ENCODE measurements at regions not wholly inside any gene's neighbourhood (a gene's known extent, or its start where the extent isn't known, plus 50 kb on each side); places are given as distances from the start of the nearest gene placed in this dataset.

DNA sequence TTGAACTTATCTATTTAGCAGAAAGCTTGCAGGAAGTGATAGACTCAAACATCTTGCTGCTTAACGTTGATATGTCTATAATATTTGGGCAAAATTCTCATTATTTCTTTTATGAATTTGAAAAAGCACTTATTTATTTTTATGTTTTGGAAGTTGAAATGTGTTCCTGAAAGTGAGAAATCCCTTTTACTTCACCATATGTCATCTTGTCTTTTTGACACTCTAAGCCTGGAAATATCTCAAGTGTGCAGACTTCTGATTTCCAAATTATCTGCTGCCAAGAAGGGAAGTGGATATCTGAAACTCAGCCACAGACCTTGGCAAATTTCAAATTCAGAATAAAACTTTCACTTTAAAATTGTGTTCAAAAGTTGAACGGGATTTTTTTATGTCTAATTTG, 368.7 kb upstream of the MANEA start:
- no peak overlapping the region for H3K27ac Mint-ChIP-seq
- DNase-seq, result no peak
- H3K27me3 Mint-ChIP-seq (ENCODE audit: low read depth, poor library complexity), result no peaks in the 10 kb centered on the region
- H3K9me3 Mint-ChIP-seq, result no peaks in the 10 kb centered on the region
- H3K4me3 Mint-ChIP-seq, result no peak overlapping the region
- H3K4me1 Mint-ChIP-seq, result no peaks in the 10 kb centered on the region
- H3K36me3 Mint-ChIP-seq (ENCODE audit: low read depth), result no peaks in the 10 kb centered on the region
- TF ChIP-seq, protein P1, sequence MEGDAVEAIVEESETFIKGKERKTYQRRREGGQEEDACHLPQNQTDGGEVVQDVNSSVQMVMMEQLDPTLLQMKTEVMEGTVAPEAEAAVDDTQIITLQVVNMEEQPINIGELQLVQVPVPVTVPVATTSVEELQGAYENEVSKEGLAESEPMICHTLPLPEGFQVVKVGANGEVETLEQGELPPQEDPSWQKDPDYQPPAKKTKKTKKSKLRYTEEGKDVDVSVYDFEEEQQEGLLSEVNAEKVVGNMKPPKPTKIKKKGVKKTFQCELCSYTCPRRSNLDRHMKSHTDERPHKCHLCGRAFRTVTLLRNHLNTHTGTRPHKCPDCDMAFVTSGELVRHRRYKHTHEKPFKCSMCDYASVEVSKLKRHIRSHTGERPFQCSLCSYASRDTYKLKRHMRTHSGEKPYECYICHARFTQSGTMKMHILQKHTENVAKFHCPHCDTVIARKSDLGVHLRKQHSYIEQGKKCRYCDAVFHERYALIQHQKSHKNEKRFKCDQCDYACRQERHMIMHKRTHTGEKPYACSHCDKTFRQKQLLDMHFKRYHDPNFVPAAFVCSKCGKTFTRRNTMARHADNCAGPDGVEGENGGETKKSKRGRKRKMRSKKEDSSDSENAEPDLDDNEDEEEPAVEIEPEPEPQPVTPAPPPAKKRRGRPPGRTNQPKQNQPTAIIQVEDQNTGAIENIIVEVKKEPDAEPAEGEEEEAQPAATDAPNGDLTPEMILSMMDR (IDR thresholded peaks at IDR 0.05), result no peak

DNA sequence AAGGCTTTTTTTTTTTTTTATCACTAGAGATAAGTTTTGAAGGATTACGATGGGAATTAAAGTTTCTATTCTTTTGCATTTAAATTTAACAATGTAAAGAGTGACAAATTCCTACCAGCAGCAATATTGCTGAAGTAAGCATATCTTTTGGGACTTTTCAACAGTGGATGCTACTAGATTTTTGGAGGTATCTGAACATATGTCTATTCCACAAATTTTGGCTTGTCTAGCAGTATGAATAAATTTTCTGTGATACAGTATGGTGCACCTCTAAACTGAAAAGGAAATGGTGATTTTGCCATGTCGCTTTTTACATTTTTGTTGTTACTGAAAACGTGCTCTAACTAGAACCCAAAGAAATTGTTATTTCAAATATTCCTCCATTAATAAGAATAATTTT, 368.3 kb upstream of the MANEA start:
- Mint-ChIP-seq H3K27ac (no peak overlapping the region), H3K27me3 (ENCODE audit: low read depth, poor library complexity) (no peaks in the 10 kb centered on the region), H3K4me3 (no peak overlapping the region), H3K9me3 (no peaks in the 10 kb centered on the region), H3K36me3 (ENCODE audit: low read depth) (no peaks in the 10 kb centered on the region), H3K4me1 (no peaks in the 10 kb centered on the region)
- TF ChIP-seq, protein P1 (IDR thresholded peaks at IDR 0.05), result no peak
- no peak for DNase-seq

DNA sequence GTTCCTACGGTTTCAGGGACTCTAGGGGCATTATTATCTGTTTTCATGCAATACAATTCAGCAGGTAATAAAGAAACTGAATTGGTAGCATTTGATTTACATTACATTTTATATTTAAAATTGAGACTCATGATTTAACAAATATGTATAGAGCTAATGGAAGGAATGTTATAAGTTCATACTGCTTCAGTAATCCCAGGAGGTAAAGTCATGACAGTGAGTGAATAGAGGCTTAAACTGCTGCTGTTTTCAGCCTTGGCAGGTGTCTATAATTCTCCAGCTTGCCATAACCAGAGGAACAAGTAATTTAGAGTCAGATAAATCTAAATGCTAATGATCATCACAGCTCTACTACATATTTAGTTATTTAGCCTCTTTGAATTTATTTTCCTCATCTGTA, 360.8 kb upstream of the MANEA start:
- H3K9me3 Mint-ChIP-seq, result no peaks in the 10 kb centered on the region
- H3K4me3 Mint-ChIP-seq, result no peak overlapping the region
- TF ChIP-seq, protein P1 (IDR thresholded peaks at IDR 0.05), result no peak
- no peaks in the 10 kb centered on the region for H3K4me1 Mint-ChIP-seq
- H3K27ac Mint-ChIP-seq, result no peak overlapping the region
- no peaks in the 10 kb centered on the region for H3K36me3 Mint-ChIP-seq (ENCODE audit: low read depth)
- no peaks in the 10 kb centered on the region for H3K27me3 Mint-ChIP-seq (ENCODE audit: low read depth, poor library complexity)
- DNase-seq, result no peak

DNA sequence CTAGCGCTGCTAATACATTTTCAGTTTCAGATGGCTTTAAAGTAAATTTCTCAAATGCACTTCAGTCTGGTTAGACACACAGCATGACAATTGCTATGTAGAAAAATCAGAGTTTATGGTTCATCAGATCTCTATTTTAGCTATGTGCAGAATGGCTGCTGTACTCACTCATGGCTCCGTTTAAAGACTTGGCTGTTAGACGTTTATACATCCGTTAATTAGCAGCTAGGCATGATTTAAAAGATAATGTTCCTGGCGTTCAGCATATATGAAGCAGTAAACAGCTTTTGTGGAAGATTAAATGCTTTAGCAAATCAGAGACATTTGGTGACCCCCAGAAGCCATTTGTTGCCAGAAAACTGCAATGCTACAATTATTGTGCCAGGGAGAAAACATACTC, 350.0 kb upstream of the MANEA start:
- Mint-ChIP-seq H3K4me1 (peaks cover 19% of the 10 kb centered on the region), H3K27me3 (ENCODE audit: low read depth, poor library complexity) (peaks cover 4% of the 10 kb centered on the region), H3K4me3 (no peak overlapping the region), H3K9me3 (no peaks in the 10 kb centered on the region), H3K36me3 (ENCODE audit: low read depth) (no peaks in the 10 kb centered on the region), H3K27ac (no peak overlapping the region)
- DNase-seq, result no peak
- TF ChIP-seq, protein P1 (IDR thresholded peaks at IDR 0.05), result no peak

DNA sequence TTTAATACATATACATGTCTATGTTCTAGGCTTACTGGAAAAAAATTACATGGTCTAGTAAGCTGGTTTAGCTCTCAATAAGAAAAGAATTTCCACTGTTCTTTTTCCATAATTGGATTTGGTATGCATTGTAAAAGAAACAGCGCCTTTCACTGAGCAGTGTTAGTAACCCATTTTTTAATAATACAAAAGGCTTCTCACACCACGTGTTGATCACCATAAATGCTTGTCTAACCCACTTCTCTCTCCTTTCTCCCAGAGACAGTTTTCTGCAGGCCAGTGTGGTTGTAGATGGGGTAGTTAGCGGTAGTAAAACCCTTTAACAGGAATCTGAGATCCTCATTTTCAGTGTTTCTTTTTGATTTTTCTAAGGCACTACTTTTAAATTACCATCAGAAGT, 348.7 kb upstream of the MANEA start:
- Mint-ChIP-seq H3K27me3 (ENCODE audit: low read depth, poor library complexity) (peaks cover 4% of the 10 kb centered on the region), H3K36me3 (ENCODE audit: low read depth) (no peaks in the 10 kb centered on the region), H3K27ac (no peak overlapping the region), H3K4me1 (peaks cover 19% of the 10 kb centered on the region), H3K4me3 (peak overlapping the region; percentile 67), H3K9me3 (no peaks in the 10 kb centered on the region)
- TF ChIP-seq, protein P1 (IDR thresholded peaks at IDR 0.05), result no peak
- DNase-seq, result no peak

DNA sequence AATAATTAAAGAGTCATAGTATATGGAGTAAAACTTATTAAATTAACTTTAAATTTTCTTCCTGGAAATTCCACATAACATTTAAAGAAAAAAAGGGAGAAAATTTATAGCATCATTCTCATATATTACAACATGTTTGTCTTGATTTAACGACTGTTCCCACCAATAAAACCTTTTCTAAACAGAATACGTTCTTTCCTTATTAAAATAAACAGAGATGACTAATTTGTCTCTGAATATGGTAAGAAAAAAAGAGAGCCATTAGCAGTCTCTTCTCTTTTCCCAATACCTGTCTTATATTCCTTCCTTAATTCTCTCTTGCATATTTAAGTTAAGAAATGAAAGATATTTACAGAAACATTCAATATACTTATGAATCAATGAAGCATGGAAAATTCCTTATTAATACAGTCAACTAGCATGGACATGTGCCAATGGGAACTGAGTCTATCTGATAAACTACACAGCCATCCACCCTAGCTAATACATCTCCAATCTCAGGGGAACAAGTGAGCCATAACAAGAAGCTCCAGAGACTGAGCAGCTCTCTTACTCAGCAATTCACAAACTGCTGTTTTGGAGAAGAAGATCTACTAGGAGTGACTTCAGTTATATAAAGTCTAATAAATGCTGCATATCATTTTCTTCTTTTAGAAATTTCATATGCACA, 347.1 kb upstream of the MANEA start:
- Mint-ChIP-seq H3K4me3 (no peak overlapping the region), H3K27ac (no peak overlapping the region), H3K27me3 (ENCODE audit: low read depth, poor library complexity) (peaks cover 4% of the 10 kb centered on the region), H3K4me1 (peaks cover 19% of the 10 kb centered on the region), H3K9me3 (no peaks in the 10 kb centered on the region), H3K36me3 (ENCODE audit: low read depth) (no peaks in the 10 kb centered on the region)
- TF ChIP-seq, protein P1 (IDR thresholded peaks at IDR 0.05), result no peak
- DNase-seq, result no peak
